Lower leg skin (tissue), 3 donors: ENCODE measurements at regions not wholly inside any gene's neighbourhood (a gene's known extent, or its start where the extent isn't known, plus 50 kb on each side); places are given as distances from the start of the nearest gene placed in this dataset.

Experiments
- POLR2A ChIP-seq, 2 donors: fragments of 450-650 bp; IDR thresholded peaks; one replicate each; pipeline ENCODE4 v1.6.1; 2016 to 2017; ENCODE audit warnings: antibody characterized with exemption in 2 of 2, mild to moderate bottlenecking in 1 of 2, moderate library complexity in 1 of 2
- TF ChIP-seq, protein P1 (sequence below), 3 donors: fragments of 450-650 bp; IDR thresholded peaks; one replicate each; pipeline ENCODE4 v1.5.1; 2016; ENCODE audit warnings: antibody characterized with exemption in 3 of 3, mild to moderate bottlenecking in 3 of 3, moderate library complexity in 2 of 3

DNA sequence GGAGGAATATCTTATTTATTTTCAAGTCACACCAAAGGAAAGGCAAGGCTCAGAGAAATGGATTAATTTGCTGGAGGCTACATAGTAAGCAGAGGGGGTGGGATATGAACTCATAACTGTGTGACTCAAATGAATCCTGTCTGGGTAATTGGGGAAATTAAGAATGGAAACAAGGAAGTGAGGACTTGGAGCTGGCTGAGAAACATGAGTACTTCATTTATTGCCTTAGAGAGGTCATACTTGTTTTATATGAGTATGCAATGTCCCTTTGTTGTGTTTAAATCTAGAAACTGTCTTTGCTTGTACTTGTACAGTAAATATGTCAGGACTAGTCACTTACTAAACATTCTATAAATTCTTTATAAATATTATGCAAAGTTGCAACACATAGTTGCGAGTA lies 2166.7 kb upstream of the PIK3C3 start:
- TF ChIP-seq, protein P1, sequence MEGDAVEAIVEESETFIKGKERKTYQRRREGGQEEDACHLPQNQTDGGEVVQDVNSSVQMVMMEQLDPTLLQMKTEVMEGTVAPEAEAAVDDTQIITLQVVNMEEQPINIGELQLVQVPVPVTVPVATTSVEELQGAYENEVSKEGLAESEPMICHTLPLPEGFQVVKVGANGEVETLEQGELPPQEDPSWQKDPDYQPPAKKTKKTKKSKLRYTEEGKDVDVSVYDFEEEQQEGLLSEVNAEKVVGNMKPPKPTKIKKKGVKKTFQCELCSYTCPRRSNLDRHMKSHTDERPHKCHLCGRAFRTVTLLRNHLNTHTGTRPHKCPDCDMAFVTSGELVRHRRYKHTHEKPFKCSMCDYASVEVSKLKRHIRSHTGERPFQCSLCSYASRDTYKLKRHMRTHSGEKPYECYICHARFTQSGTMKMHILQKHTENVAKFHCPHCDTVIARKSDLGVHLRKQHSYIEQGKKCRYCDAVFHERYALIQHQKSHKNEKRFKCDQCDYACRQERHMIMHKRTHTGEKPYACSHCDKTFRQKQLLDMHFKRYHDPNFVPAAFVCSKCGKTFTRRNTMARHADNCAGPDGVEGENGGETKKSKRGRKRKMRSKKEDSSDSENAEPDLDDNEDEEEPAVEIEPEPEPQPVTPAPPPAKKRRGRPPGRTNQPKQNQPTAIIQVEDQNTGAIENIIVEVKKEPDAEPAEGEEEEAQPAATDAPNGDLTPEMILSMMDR (IDR thresholded peaks at IDR 0.05): no peak
- no peak for TF ChIP-seq POLR2A (IDR thresholded peaks at IDR 0.05)
